AG09319 (cell line): ENCODE measurements at regions not wholly inside any gene's neighbourhood (a gene's known extent, or its start where the extent isn't known, plus 50 kb on each side); places are given as distances from the start of the nearest gene placed in this dataset.

Experiments
- DNase-seq: peaks from one replicate; pipeline ENCODE4 v3.0.0-alpha.2; 2010; ENCODE audit warnings: low read depth; ENCODE audit errors: extremely low read depth
- CTCF ChIP-seq: IDR thresholded peaks from 2 replicates; pipeline ENCODE4 v1.5.1; 2011; ENCODE audit warnings: low read depth, mild to moderate bottlenecking, inconsistent platforms, low read length, moderate library complexity

GRCh38 chr10:8946451-8946850, 892.0 kb downstream of the GATA3 start:
- TF ChIP-seq CTCF: no peak
- DNase-seq: no peak

GRCh38 chr10:8950978-8951377, 896.5 kb downstream of the GATA3 start:
- no peak for DNase-seq
- no peak for TF ChIP-seq CTCF

DNA sequence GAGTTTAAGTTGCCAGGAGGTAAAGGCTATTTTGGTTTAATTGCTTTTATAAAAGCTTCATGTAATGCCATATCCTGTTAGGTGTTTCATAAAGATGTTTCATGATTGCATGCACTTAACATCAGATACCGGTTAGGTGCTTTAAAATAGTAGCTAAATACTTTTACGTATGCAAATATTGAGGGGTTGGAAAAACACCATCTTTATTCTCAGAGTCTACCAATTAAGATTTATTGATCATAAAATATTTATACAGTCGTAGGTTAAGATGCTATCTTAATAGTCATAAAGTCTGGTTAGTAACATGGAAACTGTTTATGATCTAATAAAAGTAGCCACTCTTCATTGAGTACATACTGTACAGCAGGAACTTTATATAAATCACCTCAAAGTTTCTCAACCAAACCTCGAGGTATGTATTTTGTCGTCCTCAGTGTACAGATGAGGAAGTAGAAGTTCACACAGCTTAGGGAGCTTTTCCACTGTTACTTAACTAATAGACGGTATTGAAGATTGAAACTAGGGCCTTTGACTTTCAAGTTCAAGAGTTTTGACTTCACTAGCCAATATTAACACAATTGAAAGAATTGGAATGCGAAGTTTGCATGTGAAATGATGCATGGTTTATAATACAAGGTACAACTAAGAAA, 897.1 kb downstream of the GATA3 start:
- DNase-seq: no peak
- no peak for TF ChIP-seq CTCF

GRCh38 chr10:8956400-8956799, 901.9 kb downstream of the GATA3 start:
- no peak for TF ChIP-seq CTCF
- no peak for DNase-seq

DNA sequence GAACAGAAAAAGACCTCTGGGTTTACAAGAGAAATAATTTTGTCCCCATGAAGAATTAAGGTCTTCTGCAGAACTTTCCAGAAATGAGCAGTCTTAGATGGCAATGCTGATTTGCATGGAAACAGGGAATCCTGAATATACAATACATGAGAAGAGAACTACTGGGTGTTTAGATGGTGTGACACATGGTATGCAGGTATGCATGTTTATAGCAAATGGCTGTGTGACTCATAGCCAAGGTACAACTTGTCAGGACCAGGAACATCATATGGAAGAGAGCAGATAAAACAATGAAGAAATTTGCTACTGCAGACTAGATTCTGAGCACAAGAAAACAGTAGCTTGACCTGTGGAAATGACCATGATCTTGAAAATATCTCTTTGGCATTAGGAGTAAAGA, 907.8 kb downstream of the GATA3 start:
- DNase-seq: no peak

GRCh38 chr10:8967061-8967460, 912.6 kb downstream of the GATA3 start:
- no peak for TF ChIP-seq CTCF

More for the DNA sequence above, 907.8 kb downstream of the GATA3 start:
- TF ChIP-seq CTCF: no peak

DNA sequence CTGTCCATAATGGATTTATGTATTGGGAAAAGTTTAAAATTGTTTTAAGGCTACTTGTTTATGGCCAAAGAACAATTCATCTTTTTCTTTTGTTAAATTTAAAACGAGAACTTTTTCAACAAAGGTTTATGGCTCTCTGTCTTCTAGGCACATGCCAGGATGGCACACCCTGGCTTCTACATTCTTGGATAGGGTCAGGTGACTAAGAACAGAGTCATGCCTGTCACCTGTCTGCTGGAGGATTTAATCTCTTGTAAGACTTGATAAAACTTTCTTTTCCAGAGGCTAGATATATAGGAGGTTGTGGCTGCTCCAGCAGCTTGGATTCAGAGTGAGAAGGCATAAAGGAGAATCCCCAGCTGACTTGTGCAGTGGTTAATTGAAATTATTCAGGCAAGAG, 915.4 kb downstream of the GATA3 start:
- no peak for DNase-seq
- TF ChIP-seq CTCF: no peak

More at GRCh38 chr10:8967061-8967460, 912.6 kb downstream of the GATA3 start:
- no peak for DNase-seq
